Stimulated activated CD8-positive, alpha-beta memory T cell treated with anti-CD3 and anti-CD28 coated beads, Interleukin-4, amount 100 ng/mL, for 1 hour (primary cell): ENCODE measurements at regions not wholly inside any gene's neighbourhood (a gene's known extent, or its start where the extent isn't known, plus 50 kb on each side); places are given as distances from the start of the nearest gene placed in this dataset.
"Not testable (repeated sequence)": the region's sequence is repeated elsewhere in the genome, so short reads cannot be mapped to it uniquely, and the experiment has no call there.

Source experiments
- DNase-seq, 2 donors: peaks; one replicate each; pipeline ENCODE4 v3.0.0-alpha.2; 2020; ENCODE audit warnings: low read depth in 2 of 2, low spot score in 1 of 2

DNA sequence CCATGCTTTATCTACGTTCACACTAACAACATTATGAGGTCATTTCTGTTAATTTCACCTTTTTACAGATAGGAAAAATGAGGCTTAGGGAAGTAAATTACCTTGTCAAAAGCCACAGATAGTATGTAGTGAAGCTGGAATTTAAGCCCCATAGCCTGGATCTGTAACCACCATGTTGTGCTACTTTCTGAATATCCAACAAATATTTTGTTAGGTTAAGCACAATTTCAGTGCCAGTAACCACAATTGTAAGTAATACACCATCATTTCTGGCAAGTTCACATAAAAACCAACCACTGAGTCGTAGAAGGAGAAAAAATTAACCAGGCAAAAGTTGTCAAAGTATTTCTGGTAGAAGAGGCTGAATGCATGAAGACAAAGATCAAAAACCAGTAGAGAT, 593.1 kb upstream of the CAMK1G start:
- DNase-seq = no peak

DNA sequence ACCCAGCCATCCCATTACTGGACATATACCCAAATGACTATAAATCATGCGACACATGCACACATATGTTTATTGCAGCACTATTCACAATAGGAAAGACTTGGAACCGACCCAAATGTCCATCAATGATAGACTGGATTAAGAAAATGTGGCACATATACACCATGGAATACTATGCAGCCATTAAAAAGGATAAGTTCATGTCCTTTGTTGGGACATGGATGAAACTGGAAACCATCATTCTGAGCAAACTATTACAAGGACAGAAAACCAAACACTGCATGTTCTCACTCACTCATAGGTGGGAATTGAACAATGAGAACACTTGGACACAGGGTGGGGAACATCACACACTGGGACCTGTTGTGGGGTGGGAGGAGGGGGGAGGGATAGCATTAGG, 586.5 kb upstream of the CAMK1G start:
- not testable (repeated sequence) for DNase-seq

DNA sequence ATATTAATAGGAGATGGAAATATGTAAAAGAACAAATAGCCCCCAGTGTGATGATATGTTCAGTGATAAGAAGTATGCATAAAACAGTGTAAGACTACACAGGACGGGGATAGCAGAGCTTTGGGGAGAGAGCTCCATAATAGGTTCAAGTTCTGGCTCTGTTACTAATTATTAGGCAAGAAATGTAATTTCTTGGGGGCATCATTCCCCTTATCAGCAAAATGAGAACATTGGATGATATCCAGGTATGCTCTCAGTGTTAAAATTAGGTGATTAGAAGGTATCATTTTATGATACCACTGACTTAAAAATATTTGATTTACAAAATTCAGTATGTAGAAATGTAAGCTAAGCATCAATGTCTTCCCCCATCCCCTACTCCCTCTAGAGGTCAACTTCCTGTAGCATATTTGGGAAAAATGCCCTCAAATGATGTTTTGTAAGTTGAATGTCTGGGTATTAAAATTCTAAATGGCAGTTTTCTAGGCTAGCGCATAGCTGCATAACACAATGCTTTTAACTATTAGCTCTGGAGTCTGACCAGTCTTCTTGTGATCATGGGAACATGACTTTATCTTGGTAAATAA, 585.7 kb upstream of the CAMK1G start:
- DNase-seq = no peak

GRCh38 chr1:209008586-209008985, 574.9 kb upstream of the CAMK1G start:
- DNase-seq = no peak

DNA sequence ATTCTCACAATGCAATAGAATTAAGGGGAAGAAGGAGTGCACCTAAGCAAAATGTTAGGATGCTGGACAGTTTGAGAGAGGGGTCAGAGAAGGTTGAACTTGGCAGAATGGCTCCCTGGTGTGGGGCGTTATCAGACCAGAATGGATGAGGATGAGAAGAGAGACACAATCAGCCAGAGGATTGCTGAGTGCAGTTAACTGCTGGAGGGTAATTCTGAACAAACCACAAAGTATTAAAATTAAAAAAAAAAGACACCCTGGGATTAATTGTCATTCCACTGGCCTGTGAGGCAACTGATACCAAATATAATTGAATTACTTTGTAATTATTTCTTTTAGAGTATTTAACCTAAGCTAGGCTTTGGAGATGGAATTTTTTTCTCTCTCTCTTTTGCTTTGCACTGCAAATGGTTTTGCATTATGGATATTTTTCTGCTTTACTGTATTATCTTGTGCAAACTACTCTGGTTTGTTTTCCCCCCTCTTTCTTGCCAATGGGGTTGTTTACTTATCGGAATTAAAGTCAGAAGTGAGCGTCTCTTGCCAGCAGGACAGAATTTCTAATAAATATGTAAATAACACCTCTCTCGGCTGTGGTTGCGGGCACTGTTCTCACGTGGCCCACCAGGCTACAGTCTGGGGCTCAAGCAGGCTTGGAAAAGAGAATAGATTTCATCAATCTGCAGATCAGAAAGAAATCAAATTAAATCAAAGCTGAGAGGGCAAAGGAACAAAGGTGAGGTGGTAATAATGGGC, 572.9 kb upstream of the CAMK1G start:
- DNase-seq = no peak

DNA sequence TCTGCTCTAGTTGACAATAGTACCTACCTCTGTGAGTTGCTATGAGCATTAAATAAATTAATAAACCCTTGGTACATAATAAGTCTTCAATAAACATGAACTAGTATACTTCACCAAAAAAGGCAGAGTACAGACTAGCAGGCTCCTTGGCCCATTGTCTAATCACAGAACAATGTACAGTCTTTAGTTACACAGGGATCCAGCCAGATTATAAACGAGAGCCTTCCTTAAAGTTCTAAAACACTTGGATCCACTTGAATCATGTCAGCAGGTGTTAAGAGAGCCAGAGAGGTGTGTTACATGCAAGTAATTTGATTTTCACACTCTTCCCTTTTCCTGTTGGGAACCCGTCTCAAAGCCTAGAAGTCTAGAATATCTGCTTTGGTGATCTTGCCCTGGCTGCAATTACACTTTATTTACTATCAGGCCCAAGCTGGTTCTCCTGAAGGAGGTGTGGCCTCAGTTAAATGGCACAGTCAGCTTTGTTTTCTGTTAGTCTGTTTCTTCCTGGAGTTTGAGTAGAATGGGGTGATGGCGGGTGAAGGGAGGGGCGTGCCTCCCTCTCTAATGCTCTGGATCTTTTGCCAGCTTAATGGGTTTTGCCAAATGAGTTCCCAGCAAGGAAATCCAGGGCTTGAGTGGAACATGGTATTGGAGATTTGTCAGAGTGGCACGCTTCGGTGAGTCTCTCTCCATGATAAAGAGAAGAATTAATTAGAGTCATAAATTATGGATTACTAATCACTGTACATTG, 570.9 kb upstream of the CAMK1G start:
- no peak for DNase-seq

GRCh38 chr1:209015092-209015491, 568.4 kb upstream of the CAMK1G start:
- DNase-seq = no peak

- DNase-seq = no peak
Measured at GRCh38 chr1:209021622-209022021, 561.9 kb upstream of the CAMK1G start.

DNA sequence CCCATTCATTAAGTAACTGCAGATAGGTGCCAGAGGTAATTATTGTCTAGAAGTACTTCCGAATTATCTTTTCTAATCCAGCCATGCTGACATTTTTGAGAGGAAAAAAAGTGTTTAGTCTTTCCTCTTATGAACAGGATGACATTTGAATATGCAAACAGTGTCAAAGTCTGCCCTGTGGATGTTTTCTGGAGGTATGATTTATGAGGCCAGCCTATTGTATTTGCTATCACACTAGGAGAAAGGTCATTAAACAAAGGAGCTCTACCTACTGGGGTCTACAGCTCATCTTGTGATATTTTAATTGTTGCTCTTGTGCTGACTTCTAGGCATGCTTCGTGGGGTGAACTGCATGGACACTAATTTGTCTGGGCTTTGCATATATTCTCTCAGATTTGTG, 559.7 kb upstream of the CAMK1G start:
- DNase-seq = no peak

- DNase-seq = no peak
Measured at GRCh38 chr1:209029737-209030136, 553.8 kb upstream of the CAMK1G start.

DNA sequence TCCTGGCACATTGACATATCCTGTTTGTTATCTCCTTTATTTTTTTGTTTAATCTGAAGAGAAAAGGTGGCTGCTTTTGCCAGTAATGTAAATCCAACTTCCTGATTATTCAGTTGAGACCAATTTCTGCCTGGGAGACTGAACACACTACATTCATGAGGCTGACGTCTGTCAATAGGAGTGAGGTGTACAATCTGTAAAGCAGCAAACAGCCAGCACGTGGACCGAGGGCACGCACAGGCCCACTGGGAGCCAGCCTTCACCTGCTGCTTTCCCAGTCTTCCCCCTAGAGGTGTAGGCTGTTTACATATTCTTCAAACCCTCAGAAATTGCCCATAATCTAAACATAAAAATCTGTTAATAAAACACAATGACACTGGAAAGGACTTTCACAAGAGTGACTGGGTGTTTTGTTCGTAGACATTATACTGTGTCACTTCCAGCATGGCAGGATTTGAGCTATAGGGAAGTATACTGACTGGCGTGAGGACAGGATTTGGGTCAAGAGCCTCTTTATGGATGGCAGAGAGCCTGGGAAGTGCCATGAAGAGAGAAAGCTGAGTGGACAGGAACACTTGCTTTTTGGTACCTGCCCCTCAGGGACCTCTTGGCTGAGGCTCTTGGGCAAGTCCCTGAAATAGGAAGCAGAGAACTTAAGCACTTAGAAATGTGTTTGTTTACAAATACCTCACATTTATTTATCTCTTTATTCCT, 552.9 kb upstream of the CAMK1G start:
- no peak for DNase-seq

GRCh38 chr1:209037064-209037463, 546.5 kb upstream of the CAMK1G start:
- DNase-seq = no peak

- no peak for DNase-seq
Measured at GRCh38 chr1:209038316-209038715, 545.2 kb upstream of the CAMK1G start.

GRCh38 chr1:209038735-209039134, 544.8 kb upstream of the CAMK1G start:
- DNase-seq = no peak

DNA sequence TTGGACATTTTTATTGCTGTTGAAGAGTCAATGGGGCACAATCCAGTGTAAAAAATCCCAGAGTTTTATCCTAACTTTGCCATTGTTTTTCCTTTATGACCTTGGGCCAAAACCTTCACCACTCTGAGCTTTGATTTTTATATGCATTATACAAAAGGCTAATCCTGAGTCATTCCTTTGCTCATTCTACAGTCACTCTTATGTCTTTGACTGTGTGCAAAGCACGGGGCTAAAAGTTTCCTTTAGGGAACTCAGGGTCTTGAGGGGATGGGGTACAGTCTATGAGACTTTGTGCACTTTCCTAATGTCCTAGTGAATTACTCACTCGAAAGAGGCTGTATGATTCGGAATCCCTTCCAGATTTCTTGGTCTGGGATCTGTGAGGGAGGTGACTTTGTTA, 543.2 kb upstream of the CAMK1G start:
- no peak for DNase-seq

- DNase-seq = no peak
Measured at GRCh38 chr1:209041927-209042326, 541.6 kb upstream of the CAMK1G start.

- DNase-seq = no peak
Measured at GRCh38 chr1:209042413-209042812, 541.1 kb upstream of the CAMK1G start.

- no peak for DNase-seq
Measured at GRCh38 chr1:209045331-209046057, 538.0 kb upstream of the CAMK1G start.

GRCh38 chr1:209046058-209046417, 537.5 kb upstream of the CAMK1G start:
- no peak for DNase-seq

DNA sequence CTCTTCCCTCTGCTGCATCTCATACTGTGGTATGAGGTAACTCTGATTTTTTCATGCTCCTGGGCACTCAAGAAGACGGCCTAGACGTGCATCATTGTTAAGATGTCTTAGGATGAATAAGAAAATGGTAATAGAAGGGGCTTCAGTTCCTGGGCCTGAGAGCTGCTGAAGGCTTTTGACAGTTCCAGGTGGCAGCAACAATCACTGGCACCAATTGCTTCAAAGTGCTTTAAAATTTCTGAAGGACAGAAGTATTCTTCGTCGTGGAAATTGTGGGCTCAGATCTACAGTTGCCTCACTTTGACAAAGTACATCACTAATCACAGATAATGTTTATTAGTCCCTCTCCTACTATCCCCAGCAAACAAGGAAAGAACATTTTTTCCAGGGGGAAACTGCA, 536.6 kb upstream of the CAMK1G start:
- no peak for DNase-seq
